CD14-positive monocyte (primary cell): ENCODE measurements at regions not wholly inside any gene's neighbourhood (a gene's known extent, or its start where the extent isn't known, plus 50 kb on each side); places are given as distances from the start of the nearest gene placed in this dataset.

Experiments
- DNase-seq, 3 donors: peaks; one replicate each; pipeline ENCODE4 v3.0.0-alpha.2; 2011 to 2022
- H2AFZ ChIP-seq: 2 replicates; pipeline ENCODE4 v1.6.0; 2012; ENCODE audit warnings: mild to moderate bottlenecking, low read depth, low read length, inconsistent platforms; ENCODE audit not compliant: insufficient read depth, poor library complexity, severe bottlenecking
- H3K27ac ChIP-seq, 2 donors: 1 replicate in 1 of 2; 2 replicates in 1 of 2; pipeline ENCODE4 v1.5.1; 2012 to 2013; ENCODE audit warnings: low read length in 2 of 2, control low read depth in 1 of 2, inconsistent platforms in 1 of 2, low read depth in 1 of 2, mild to moderate bottlenecking in 1 of 2
- H3K27me3 ChIP-seq, 2 donors: one replicate each; pipeline versions ENCODE4 v1.6.0 to v1.6.1; 2011 to 2013; ENCODE audit warnings: low read length in 2 of 2; ENCODE audit not compliant: control insufficient read depth in 2 of 2, insufficient read depth in 2 of 2
- H3K36me3 ChIP-seq, 2 donors: replicated peaks in 1 of 2; 1 replicate in 1 of 2; 2 replicates in 1 of 2; pipeline versions ENCODE4 v1.5.1 to v1.6.1; 2012 to 2013; ENCODE audit warnings: low read length in 2 of 2, control low read depth in 1 of 2, inconsistent platforms in 1 of 2, mild to moderate bottlenecking in 1 of 2; ENCODE audit not compliant: insufficient read depth in 2 of 2, control insufficient read depth in 1 of 2
- H3K4me1 ChIP-seq, 2 donors: 1 replicate in 1 of 2; 2 replicates in 1 of 2; pipeline versions ENCODE4 v1.5.1 to v1.6.1; 2012 to 2013; ENCODE audit warnings: low read length in 2 of 2, control low read depth in 1 of 2, inconsistent platforms in 1 of 2, mild to moderate bottlenecking in 1 of 2, moderate library complexity in 1 of 2; ENCODE audit not compliant: insufficient read depth in 2 of 2, control insufficient read depth in 1 of 2
- H3K4me2 ChIP-seq: replicated peaks from 2 replicates; pipeline ENCODE3; 2012; ENCODE audit warnings: low read length, moderate library complexity, mild to moderate bottlenecking; ENCODE audit not compliant: poor library complexity, severe bottlenecking; ENCODE audit errors: extremely low read depth
- H3K4me3 ChIP-seq, 3 experiments: fragments of 200-600 bp in 1 of 3; sonication (generic) in 1 of 3; replicated peaks in 1 of 3; 1 replicate in 2 of 3; 2 replicates in 1 of 3; pipeline ENCODE4 v1.5.1; 2011 to 2013; ENCODE audit warnings: low read length in 3 of 3, mild to moderate bottlenecking in 3 of 3, control low read depth in 2 of 3, low read depth in 2 of 3, inconsistent platforms in 1 of 3, moderate library complexity in 1 of 3
- H3K79me2 ChIP-seq: 2 replicates; pipeline ENCODE4 v1.6.0; 2012; ENCODE audit warnings: mild to moderate bottlenecking, control low read depth, inconsistent platforms, low read length, moderate library complexity; ENCODE audit not compliant: insufficient read depth
- H3K9ac ChIP-seq: 2 replicates; pipeline ENCODE4 v1.6.0; 2017; ENCODE audit warnings: low read length, mild to moderate bottlenecking; ENCODE audit not compliant: insufficient read depth, poor library complexity, severe bottlenecking
- H3K9me3 ChIP-seq, 2 donors: replicated peaks in 1 of 2; 1 replicate in 1 of 2; 2 replicates in 1 of 2; pipeline versions ENCODE4 v1.5.1 to v1.6.1; 2012 to 2013; ENCODE audit warnings: low read length in 2 of 2, control low read depth in 1 of 2; ENCODE audit not compliant: control insufficient read depth in 1 of 2, insufficient read depth in 1 of 2
- H4K20me1 ChIP-seq: 2 replicates; pipeline ENCODE4 v1.6.0; 2012; ENCODE audit warnings: mild to moderate bottlenecking, low read length, control low read depth, moderate library complexity; ENCODE audit not compliant: insufficient read depth
- H3K27ac Mint-ChIP-seq, 7 donors: one replicate each; pipeline ENCODE4 v1.8.0; 2020; ENCODE audit warnings: mild to moderate bottlenecking in 7 of 7, mixed read lengths in 7 of 7, moderate library complexity in 6 of 7, inconsistent platforms in 2 of 7
- H3K27me3 Mint-ChIP-seq, 3 donors: one replicate each; pipeline ENCODE4 v1.8.0; 2021 to 2022; ENCODE audit warnings: low read depth in 3 of 3, mild to moderate bottlenecking in 3 of 3, mixed read lengths in 3 of 3, moderate library complexity in 3 of 3, inconsistent platforms in 1 of 3
- H3K36me3 Mint-ChIP-seq, 2 donors: one replicate each; pipeline ENCODE4 v1.8.0; 2020; ENCODE audit warnings: mixed read lengths in 2 of 2, inconsistent platforms in 1 of 2, mild to moderate bottlenecking in 1 of 2
- H3K4me1 Mint-ChIP-seq: one replicate; pipeline ENCODE4 v1.8.0; 2020; ENCODE audit warnings: mild to moderate bottlenecking, mixed read lengths
- H3K4me3 Mint-ChIP-seq, 2 donors: one replicate each; pipeline ENCODE4 v1.8.0; 2020; ENCODE audit warnings: mild to moderate bottlenecking in 2 of 2, mixed read lengths in 2 of 2, moderate library complexity in 1 of 2
- H3K9me3 Mint-ChIP-seq, 7 donors: one replicate each; pipeline ENCODE4 v1.8.0; 2020 to 2022; ENCODE audit warnings: mixed read lengths in 7 of 7, mild to moderate bottlenecking in 6 of 7, moderate library complexity in 6 of 7, inconsistent platforms in 2 of 7
- CTCF ChIP-seq: fragments of 200-600 bp; IDR thresholded peaks from one replicate; pipeline ENCODE4 v1.8.0; 2022; ENCODE audit warnings: antibody characterized with exemption, mild to moderate bottlenecking
- WGBS: methylation state at CpG from one replicate; pipeline ENCODE4 v1.1.5; 2013; ENCODE audit warnings: missing lambda C conversion rate; ENCODE audit not compliant: insufficient coverage; 5-methylcytosine and 5-hydroxymethylcytosine counted together
- intact Hi-C, 2 donors: fragments of 100-400 bp; cut with micrococcal nuclease; formaldehyde crosslinking; loops; one replicate each; pipeline versions ENCODE4 v1.15.0 to v1.15.1; 2023

- DNase-seq: no peak
- no peaks in the 10 kb centered on the region for H3K9me3 ChIP-seq
- Mint-ChIP-seq H3K36me3 (no peaks in the 10 kb centered on the region), H3K27me3 (no peaks in the 10 kb centered on the region), H3K9me3 (peaks cover 0 to 3% (median 0%) of the 10 kb centered on the region in 7 donors), H3K27ac (no peak overlapping the region), H3K4me3 (no peak overlapping the region), H3K4me1 (no peaks in the 10 kb centered on the region)
- no peak overlapping the region for H3K4me3 ChIP-seq
- TF ChIP-seq CTCF: no peak
- H3K27me3 ChIP-seq: no peaks in the 10 kb centered on the region
- WGBS: no CpG with 5 or more reads among the region's 1 CpG
- no peak overlapping the region for H3K4me2 ChIP-seq
- H3K9ac ChIP-seq: no peak overlapping the region
- no peak overlapping the region for H2AFZ ChIP-seq
- intact Hi-C loops: no loop called here
- H3K27ac ChIP-seq: no peak overlapping the region
- H4K20me1 ChIP-seq: no peaks in the 10 kb centered on the region
- no peaks in the 10 kb centered on the region for H3K79me2 ChIP-seq
- H3K4me1 ChIP-seq: no peaks in the 10 kb centered on the region
- no peaks in the 10 kb centered on the region for H3K36me3 ChIP-seq
These were observed 1026.1 kb downstream of the FSCB start for GRCh38 chr14:43480976-43481375.

- Histone ChIP-seq H3K4me1 (no peaks in the 10 kb centered on the region), H3K36me3 (no peaks in the 10 kb centered on the region), H3K4me3 (no peak overlapping the region), H4K20me1 (no peaks in the 10 kb centered on the region), H3K79me2 (no peaks in the 10 kb centered on the region), H3K4me2 (no peak overlapping the region), H3K27ac (no peak overlapping the region), H3K27me3 (no peaks in the 10 kb centered on the region), H3K9ac (no peak overlapping the region), H2AFZ (no peak overlapping the region), H3K9me3 (no peaks in the 10 kb centered on the region)
- no peak for TF ChIP-seq CTCF
- Mint-ChIP-seq H3K27ac (no peak overlapping the region), H3K27me3 (no peaks in the 10 kb centered on the region), H3K4me3 (no peak overlapping the region), H3K4me1 (no peaks in the 10 kb centered on the region), H3K36me3 (no peaks in the 10 kb centered on the region), H3K9me3 (peaks cover 0 to 3% (median 0%) of the 10 kb centered on the region in 7 donors)
- 67% methylated on average over 1 of the region's 2 CpGs for WGBS
- intact Hi-C loops: no loop called here
- no peak for DNase-seq
These were observed 1027.4 kb downstream of the FSCB start for GRCh38 chr14:43479596-43480195.
